GM23248 (cell line): ENCODE measurements at regions not wholly inside any gene's neighbourhood (a gene's known extent, or its start where the extent isn't known, plus 50 kb on each side); places are given as distances from the start of the nearest gene placed in this dataset.

Source experiments
- DNase-seq: peaks from one replicate; pipeline ENCODE4 v3.0.0-alpha.2; 2015
- H2AFZ ChIP-seq: fragments of 200-600 bp; sonication (generic); 2 replicates; pipeline ENCODE4 v1.6.1; 2016; ENCODE audit warnings: antibody characterized with exemption
- H3F3A ChIP-seq: fragments of 200-600 bp; sonication (generic); 2 replicates; pipeline ENCODE4 v1.6.1; 2016; ENCODE audit warnings: mild to moderate bottlenecking, antibody characterized with exemption, mixed run types; ENCODE audit not compliant: insufficient read depth
- H3K27ac ChIP-seq: fragments of 200-600 bp; sonication (generic); 2 replicates; pipeline ENCODE4 v1.5.1; 2016; ENCODE audit warnings: mild to moderate bottlenecking
- H3K27me3 ChIP-seq: fragments of 200-600 bp; sonication (generic); replicated peaks from 2 replicates; pipeline ENCODE4 v1.6.1; 2016; ENCODE audit warnings: mild to moderate bottlenecking; ENCODE audit not compliant: insufficient read depth
- H3K36me3 ChIP-seq: fragments of 200-600 bp; sonication (generic); 2 replicates; pipeline ENCODE4 v1.6.1; 2016; ENCODE audit warnings: low read depth, mild to moderate bottlenecking
- H3K4me1 ChIP-seq: fragments of 200-600 bp; sonication (generic); 2 replicates; pipeline ENCODE4 v1.6.1; 2016; ENCODE audit warnings: mild to moderate bottlenecking; ENCODE audit not compliant: insufficient read depth
- H3K4me2 ChIP-seq: fragments of 200-600 bp; sonication (generic); one replicate; pipeline ENCODE4 v1.6.1; 2016; ENCODE audit warnings: mild to moderate bottlenecking; ENCODE audit not compliant: unreplicated experiment
- H3K4me3 ChIP-seq: fragments of 200-600 bp; sonication (generic); 2 replicates; pipeline ENCODE4 v1.5.1; 2016; ENCODE audit warnings: mild to moderate bottlenecking
- H3K79me2 ChIP-seq: fragments of 200-600 bp; sonication (generic); 2 replicates; pipeline ENCODE4 v1.6.1; 2016; ENCODE audit warnings: mild to moderate bottlenecking; ENCODE audit not compliant: insufficient read depth
- H3K9ac ChIP-seq: fragments of 200-600 bp; sonication (generic); 2 replicates; pipeline ENCODE4 v1.6.1; 2016; ENCODE audit warnings: mild to moderate bottlenecking
- H3K9me2 ChIP-seq: fragments of 200-600 bp; sonication (generic); 2 replicates; pipeline ENCODE4 v1.6.1; 2016; ENCODE audit warnings: mixed run types, mild to moderate bottlenecking, moderate library complexity; ENCODE audit not compliant: insufficient read depth
- H3K9me3 ChIP-seq: fragments of 200-600 bp; sonication (generic); one replicate; pipeline ENCODE4 v1.6.1; 2017; ENCODE audit warnings: low read depth
- H4K20me1 ChIP-seq: fragments of 200-600 bp; sonication (generic); 2 replicates; pipeline ENCODE4 v1.6.0; 2016; ENCODE audit not compliant: insufficient read depth
- EZH2 ChIP-seq: fragments of 200-600 bp; sonication (generic); IDR thresholded peaks from 2 replicates; pipeline ENCODE4 v1.6.1; 2018; ENCODE audit warnings: antibody characterized with exemption, mild to moderate bottlenecking; ENCODE audit not compliant: insufficient read depth, poor library complexity, severe bottlenecking
- EZH2phosphoT487 ChIP-seq: fragments of 200-600 bp; sonication (generic); IDR thresholded peaks from 2 replicates; pipeline ENCODE4 v1.6.1; 2018; ENCODE audit warnings: antibody characterized with exemption, moderate library complexity, mild to moderate bottlenecking, low read depth; ENCODE audit not compliant: insufficient read depth
- WGBS, 2 experiments: methylation state at CpG; one replicate each; pipeline ENCODE4 v1.1.6; 2015 to 2017; ENCODE audit warnings: low lambda C conversion rate in 2 of 2, low coverage in 1 of 2; ENCODE audit errors: missing lambda C conversion rate in 2 of 2; 5-methylcytosine and 5-hydroxymethylcytosine counted together
- in situ Hi-C: fragments of 300-500 bp; cut with MboI; formaldehyde crosslinking; loops from 2 replicates; pipeline ENCODE4 v1.15.0; 2020

- Histone ChIP-seq H3K79me2 (no peaks in the 10 kb centered on the region), H3K36me3 (no peaks in the 10 kb centered on the region), H3K4me2 (no peak overlapping the region), H3K4me3 (no peak overlapping the region), H3K27me3 (no peaks in the 10 kb centered on the region), H3K9ac (no peak overlapping the region), H2AFZ (no peak overlapping the region), H3K27ac (no peak overlapping the region), H3K9me3 (no peaks in the 10 kb centered on the region), H3K9me2 (no peaks in the 10 kb centered on the region), H3K4me1 (no peaks in the 10 kb centered on the region), H3F3A (no peaks in the 10 kb centered on the region), H4K20me1 (no peaks in the 10 kb centered on the region)
- no peak for TF ChIP-seq EZH2phosphoT487
- no peak for TF ChIP-seq EZH2
- in situ Hi-C loops, result no loop called here
- no peak for DNase-seq
- WGBS, 2 experiments, result 0 to 6% methylated on average over 1 of the region's 1 CpG
These were observed 637.4 kb downstream of the ZNF674 start for GRCh38 chrX:45907786-45908185.

DNA sequence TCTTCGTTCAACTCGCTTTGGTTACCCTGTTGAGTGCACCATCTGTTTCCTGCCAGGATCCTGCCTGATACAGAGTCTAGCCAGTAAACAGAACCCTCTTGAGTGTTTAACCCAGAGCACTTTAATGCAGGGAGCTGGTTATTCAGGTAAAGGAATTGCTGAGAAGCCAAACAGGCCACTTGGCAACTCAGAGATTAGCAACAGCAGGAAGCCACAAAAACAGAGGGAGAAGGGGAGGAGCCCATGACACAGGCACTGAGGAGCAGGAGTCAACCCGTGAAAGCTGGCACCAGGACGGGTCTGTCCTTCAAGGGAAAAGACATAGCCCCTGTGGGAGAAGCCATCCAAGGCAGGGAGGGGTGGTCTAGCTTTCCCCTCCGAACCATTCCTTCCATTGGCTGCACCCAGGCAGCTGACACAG is 641.4 kb downstream of the ZNF674 start:
- no peak overlapping the region for H3K4me3 ChIP-seq
- no peak for TF ChIP-seq EZH2phosphoT487
- TF ChIP-seq EZH2, result no peak
- H3K36me3 ChIP-seq, result no peaks in the 10 kb centered on the region
- H3K9me2 ChIP-seq, result no peaks in the 10 kb centered on the region
- H2AFZ ChIP-seq, result no peak overlapping the region
- no peaks in the 10 kb centered on the region for H3K9me3 ChIP-seq
- H3K79me2 ChIP-seq, result no peaks in the 10 kb centered on the region
- in situ Hi-C loops, result no loop called here
- H3K9ac ChIP-seq, result no peak overlapping the region
- no peaks in the 10 kb centered on the region for H4K20me1 ChIP-seq
- no peaks in the 10 kb centered on the region for H3K27me3 ChIP-seq
- DNase-seq, result no peak
- no peak overlapping the region for H3K4me2 ChIP-seq
- no peaks in the 10 kb centered on the region for H3F3A ChIP-seq
- 83 to 93% methylated on average over 5 of the region's 5 CpGs for WGBS, 2 experiments
- no peaks in the 10 kb centered on the region for H3K4me1 ChIP-seq
- H3K27ac ChIP-seq, result no peak overlapping the region

DNA sequence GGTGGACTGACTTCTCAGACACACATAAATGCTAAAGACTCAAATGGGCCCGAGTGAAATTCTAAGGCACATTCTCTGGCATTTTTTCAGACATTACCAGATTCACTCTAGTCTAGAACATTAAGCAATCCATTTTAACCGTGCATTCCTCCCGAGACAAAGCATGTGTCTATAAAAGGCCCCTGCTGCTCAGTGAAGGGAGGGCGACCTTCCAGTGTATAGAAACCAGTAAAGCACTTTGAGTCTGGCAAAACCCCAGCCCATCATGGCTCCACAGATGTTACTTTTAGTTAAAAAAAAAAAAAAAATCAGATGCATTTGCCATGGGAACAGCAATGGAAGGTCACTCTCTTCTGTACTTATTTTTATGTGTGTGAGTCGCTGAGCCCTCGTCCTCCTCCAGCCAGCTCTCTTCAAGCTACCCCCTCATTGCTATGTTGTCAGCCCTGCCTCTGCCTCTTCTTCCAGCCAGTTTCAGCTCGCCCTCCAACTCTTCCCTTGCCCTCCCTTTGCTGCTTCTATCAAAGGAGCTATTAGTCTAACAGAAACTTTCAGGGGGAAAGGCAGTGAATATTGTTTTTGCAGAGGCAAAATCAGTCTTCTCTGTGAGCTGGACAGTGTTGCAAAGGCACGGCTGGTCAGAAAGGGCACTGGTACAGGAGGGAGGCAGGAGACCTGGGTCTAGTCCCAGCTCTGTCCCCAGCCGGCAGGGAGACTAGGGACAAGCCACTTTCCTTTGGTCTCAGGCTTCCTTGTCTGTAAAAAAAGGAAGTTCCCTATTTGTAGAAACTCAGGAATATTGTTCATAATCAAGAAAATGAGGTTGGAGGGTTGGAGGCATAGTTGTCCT is 644.2 kb downstream of the ZNF674 start:
- Histone ChIP-seq H3K4me3 (no peak overlapping the region), H3F3A (no peaks in the 10 kb centered on the region), H3K27ac (no peak overlapping the region), H3K9ac (no peak overlapping the region), H4K20me1 (no peaks in the 10 kb centered on the region), H3K9me3 (no peaks in the 10 kb centered on the region), H3K36me3 (no peaks in the 10 kb centered on the region), H3K79me2 (no peaks in the 10 kb centered on the region), H3K9me2 (no peaks in the 10 kb centered on the region), H2AFZ (no peak overlapping the region), H3K4me2 (no peak overlapping the region), H3K27me3 (no peaks in the 10 kb centered on the region), H3K4me1 (no peaks in the 10 kb centered on the region)
- DNase-seq, result peak; percentile 48
- TF ChIP-seq EZH2phosphoT487, result no peak
- TF ChIP-seq EZH2, result no peak
- WGBS, 2 experiments, result 28 to 36% methylated on average over 8 to 9 of the region's 9 CpGs
- in situ Hi-C loops, result no loop called here

GRCh38 chrX:45894864-45895645 is 650.2 kb downstream of the ZNF674 start:
- no peaks in the 10 kb centered on the region for H3K27me3 ChIP-seq
- H3F3A ChIP-seq, result no peaks in the 10 kb centered on the region
- no peak overlapping the region for H3K27ac ChIP-seq
- no peak for TF ChIP-seq EZH2phosphoT487
- TF ChIP-seq EZH2, result no peak
- in situ Hi-C loops, result no loop called here
- H3K9me3 ChIP-seq, result no peaks in the 10 kb centered on the region
- 62 to 84% methylated on average over 4 of the region's 4 CpGs for WGBS, 2 experiments
- H3K36me3 ChIP-seq, result no peaks in the 10 kb centered on the region
- no peaks in the 10 kb centered on the region for H4K20me1 ChIP-seq
- no peaks in the 10 kb centered on the region for H3K79me2 ChIP-seq
- no peak for DNase-seq
- no peak overlapping the region for H3K4me2 ChIP-seq
- no peak overlapping the region for H2AFZ ChIP-seq
- H3K4me3 ChIP-seq, result no peak overlapping the region
- H3K9ac ChIP-seq, result no peak overlapping the region
- H3K9me2 ChIP-seq, result no peaks in the 10 kb centered on the region
- H3K4me1 ChIP-seq, result no peaks in the 10 kb centered on the region
